ENCODE measurements at regions not wholly inside any gene's neighbourhood (a gene's known extent, or its start where the extent isn't known, plus 50 kb on each side); places are given as distances from the start of the nearest gene placed in this dataset.

- RAD21 ChIA-PET (ENCODE audit: low non-redundant PET in 1 of 2, low total read pairs in 2 of 2, uncharacterized antibody in 2 of 2, unreplicated experiment in 2 of 2) = no interaction called here
- ATAC-seq (no peak), DNase-seq (ENCODE audit: low read depth, low spot score) (no peak)
- CTCF ChIA-PET = no interaction called here
- H4K20me1 ChIP-seq (ENCODE audit: insufficient read depth) = no peaks in the 10 kb centered on the region
- no peak overlapping the region for H2AFZ ChIP-seq (ENCODE audit: low read depth, low read length, poor library complexity, severe bottlenecking)
- no peak overlapping the region for H3K27ac ChIP-seq (ENCODE audit: low read depth, low read length)
- intact Hi-C loops (cut with micrococcal nuclease) = no loop called here
- H3K4me1 ChIP-seq (ENCODE audit: control insufficient read depth in 1 of 2, insufficient read depth in 2 of 2, low read length in 2 of 2) = no peaks in the 10 kb centered on the region
- H3K27me3 ChIP-seq (ENCODE audit: insufficient read depth, low read length) = no peaks in the 10 kb centered on the region
- H3K36me3 ChIP-seq (ENCODE audit: control insufficient read depth in 1 of 2, insufficient read depth in 2 of 2, low read length in 2 of 2) = no peaks in the 10 kb centered on the region
- no peaks in the 10 kb centered on the region for H3K9me2 ChIP-seq (ENCODE audit: insufficient read depth)
- H3K9ac ChIP-seq (ENCODE audit: low read length) = no peak overlapping the region
- no TSS peak for BruUV-seq (replicated peaks)
- TF ChIP-seq MAX (IDR thresholded peaks at IDR 0.05) (no peak), ZFX (IDR thresholded peaks at IDR 0.05) (no peak), POLR2A (IDR thresholded peaks at IDR 0.05; ENCODE audit: borderline replicate concordance, extremely low read depth, insufficient read depth, insufficient read length) (no peak), JUND (IDR thresholded peaks at IDR 0.05) (no peak), ELF1 (IDR thresholded peaks at IDR 0.05; ENCODE audit: borderline replicate concordance, low read depth) (no peak), EGR1 (IDR thresholded peaks at IDR 0.05; ENCODE audit: low read depth) (no peak), EZH2 (IDR thresholded peaks at IDR 0.05) (no peak), SP1 (IDR thresholded peaks at IDR 0.05; ENCODE audit: low read depth) (no peak), CBX3 (IDR thresholded peaks at IDR 0.05; ENCODE audit: low read depth) (no peak), RAD21 (IDR thresholded peaks at IDR 0.05; ENCODE audit: low read depth) (no peak), CEBPB (IDR thresholded peaks at IDR 0.05; ENCODE audit: low read depth) (no peak), TCF7L2 (IDR thresholded peaks at IDR 0.05; ENCODE audit: borderline replicate concordance, extremely low read depth, insufficient read depth, insufficient read length) (no peak), REST (IDR thresholded peaks at IDR 0.05; ENCODE audit: low read depth) (no peak), FOSL1 (IDR thresholded peaks at IDR 0.05; ENCODE audit: low read depth) (no peak), ZNF274 (IDR thresholded peaks at IDR 0.05; ENCODE audit: low read depth, low read length) (no peak), EZH2phosphoT487 (IDR thresholded peaks at IDR 0.05; ENCODE audit: borderline replicate concordance) (no peak)
- no peaks in the 10 kb centered on the region for H3K79me2 ChIP-seq (ENCODE audit: insufficient read depth, low read length)
- H3K4me3 ChIP-seq (replicated peaks in 1 of 2; ENCODE audit: low read depth in 1 of 2, low read length in 2 of 2) = no peak overlapping the region
- no peak overlapping the region for H3K4me2 ChIP-seq (ENCODE audit: low read length)
- POLR2A ChIA-PET = no interaction called here
- H3K9me3 ChIP-seq (ENCODE audit: control insufficient read depth in 1 of 2, insufficient read depth in 1 of 2, low read depth in 1 of 2, low read length in 2 of 2) = no peaks in the 10 kb centered on the region
These were observed 96.2 kb upstream of the USP15 start for GRCh38 chr12:62164036-62164435.
